ENCODE measurements at regions not wholly inside any gene's neighbourhood (a gene's known extent, or its start where the extent isn't known, plus 50 kb on each side); places are given as distances from the start of the nearest gene placed in this dataset.

- DNase-seq: no peak
Measured at GRCh38 chr19:30890033-30890432, 459.2 kb downstream of the TSHZ3 start.

GRCh38 chr19:30888937-30889336 is 460.3 kb downstream of the TSHZ3 start:
- no peak for DNase-seq

GRCh38 chr19:30887042-30887441 is 462.2 kb downstream of the TSHZ3 start:
- DNase-seq: no peak

- DNase-seq: no peak
Measured at GRCh38 chr19:30886222-30886621, 463.0 kb downstream of the TSHZ3 start.

- no peak for DNase-seq
Measured at GRCh38 chr19:30884146-30884812, 465.0 kb downstream of the TSHZ3 start.

GRCh38 chr19:30883071-30883470 is 466.2 kb downstream of the TSHZ3 start:
- no peak for DNase-seq

- no peak for DNase-seq
Measured at GRCh38 chr19:30882411-30883005, 466.7 kb downstream of the TSHZ3 start.

- no peak for DNase-seq
Measured at GRCh38 chr19:30881930-30882329, 467.3 kb downstream of the TSHZ3 start.

GRCh38 chr19:30881281-30881680 is 468.0 kb downstream of the TSHZ3 start:
- DNase-seq: no peak

GRCh38 chr19:30880551-30880950 is 468.7 kb downstream of the TSHZ3 start:
- no peak for DNase-seq

- DNase-seq: no peak
Measured at GRCh38 chr19:30880151-30880550, 469.1 kb downstream of the TSHZ3 start.

- no peak for DNase-seq
Measured at GRCh38 chr19:30879736-30880135, 469.5 kb downstream of the TSHZ3 start.

- no peak for DNase-seq
Measured at GRCh38 chr19:30879225-30879624, 470.0 kb downstream of the TSHZ3 start.

GRCh38 chr19:30878495-30878894 is 470.7 kb downstream of the TSHZ3 start:
- DNase-seq: no peak

GRCh38 chr19:30877661-30878113 is 471.5 kb downstream of the TSHZ3 start:
- DNase-seq: no peak

- DNase-seq: no peak
Measured at GRCh38 chr19:30873691-30874090, 475.5 kb downstream of the TSHZ3 start.

GRCh38 chr19:30873003-30873402 is 476.2 kb downstream of the TSHZ3 start:
- no peak for DNase-seq

- DNase-seq: no peak
Measured at GRCh38 chr19:30871979-30872378, 477.3 kb downstream of the TSHZ3 start.

GRCh38 chr19:30870876-30871275 is 478.4 kb downstream of the TSHZ3 start:
- no peak for DNase-seq

- DNase-seq: no peak
Measured at GRCh38 chr19:30865511-30865910, 483.7 kb downstream of the TSHZ3 start.

- DNase-seq: no peak
Measured at GRCh38 chr19:30864391-30865215, 484.6 kb downstream of the TSHZ3 start.

GRCh38 chr19:30862876-30863275 is 486.4 kb downstream of the TSHZ3 start:
- no peak for DNase-seq

- no peak for DNase-seq
Measured at GRCh38 chr19:30861919-30862318, 487.3 kb downstream of the TSHZ3 start.

- DNase-seq: no peak
Measured at GRCh38 chr19:30857966-30858490, 485.8 kb downstream of the ZNF536 start.

Measured in NCI-H2029 treated with DMSO at 0.1 percent for 48 hours (cell line).